ENCODE measurements at regions not wholly inside any gene's neighbourhood (a gene's known extent, or its start where the extent isn't known, plus 50 kb on each side); places are given as distances from the start of the nearest gene placed in this dataset.
"Not testable (repeated sequence)": the region's sequence is repeated elsewhere in the genome, so short reads cannot be mapped to it uniquely, and the experiment has no call there.

- ChIA-PET POLR2A (no interaction called here), CTCF (no interaction called here)
- no peak overlapping the region for H3K4me3 ChIP-seq (ENCODE audit: low read depth in 2 of 2, low read length in 2 of 2)
- ATAC-seq (no peak), DNase-seq (ENCODE audit: low read depth, low spot score) (no peak)
- intact Hi-C loops (cut with micrococcal nuclease; ENCODE audit: unreplicated experiment), result no loop called here
- no peaks in the 10 kb centered on the region for H3K27me3 ChIP-seq (ENCODE audit: control insufficient read depth, insufficient read depth, low read length)
- in situ Hi-C loops (cut with HindIII; ENCODE audit: low pct_unique_long_range_greater_than_20kb, low sequenced_read_pairs), result no loop called here
- no peaks in the 10 kb centered on the region for H3K36me3 ChIP-seq (ENCODE audit: control insufficient read depth, insufficient read depth, low read length)
- no peak overlapping the region for H3K27ac ChIP-seq (ENCODE audit: low read length)
- H3K9me3 ChIP-seq (ENCODE audit: control insufficient read depth, insufficient read depth, low read depth, low read length), result no peaks in the 10 kb centered on the region
- H3K4me1 ChIP-seq (ENCODE audit: control insufficient read depth, insufficient read depth, low read length), result no peaks in the 10 kb centered on the region
- TF ChIP-seq CTCF (IDR thresholded peaks at IDR 0.05) (no peak), POLR2AphosphoS5 (IDR thresholded peaks at IDR 0.05; ENCODE audit: low read depth, low read length) (no peak), SIN3A (IDR thresholded peaks at IDR 0.05; ENCODE audit: borderline replicate concordance, insufficient read depth, low read depth, low read length) (no peak), REST (IDR thresholded peaks at IDR 0.05; ENCODE audit: insufficient read depth in 1 of 2, low read depth in 2 of 2, low read length in 1 of 2) (no peak), TCF7L2 (IDR thresholded peaks at IDR 0.05; ENCODE audit: low read depth, low read length) (no peak)
- BruUV-seq (replicated peaks), result no TSS peak
Observed at GRCh38 chr1:88341447-88341846, 342.6 kb upstream of the PKN2 start.

GRCh38 chr1:88342081-88342480 is 342.0 kb upstream of the PKN2 start:
- DNase-seq (ENCODE audit: low read depth, low spot score); ATAC-seq; H3K27me3 ChIP-seq (ENCODE audit: control insufficient read depth, insufficient read depth, low read length); H3K36me3 ChIP-seq (ENCODE audit: control insufficient read depth, insufficient read depth, low read length); BruUV-seq (replicated peaks); in situ Hi-C loops (cut with HindIII; ENCODE audit: low pct_unique_long_range_greater_than_20kb, low sequenced_read_pairs); POLR2A ChIA-PET; H3K27ac ChIP-seq (ENCODE audit: low read length); H3K9me3 ChIP-seq (ENCODE audit: control insufficient read depth, insufficient read depth, low read depth, low read length); CTCF ChIA-PET; intact Hi-C loops (cut with micrococcal nuclease; ENCODE audit: unreplicated experiment); H3K4me3 ChIP-seq (ENCODE audit: low read depth in 2 of 2, low read length in 2 of 2); H3K4me1 ChIP-seq (ENCODE audit: control insufficient read depth, insufficient read depth, low read length): not testable (repeated sequence)

GRCh38 chr1:88350648-88351047 is 333.4 kb upstream of the PKN2 start:
- in situ Hi-C loops (cut with HindIII; ENCODE audit: low pct_unique_long_range_greater_than_20kb, low sequenced_read_pairs), result no loop called here
- BruUV-seq (replicated peaks), result no TSS peak

More at GRCh38 chr1:88350648-88351047, 333.4 kb upstream of the PKN2 start:
- no peak overlapping the region for H3K4me3 ChIP-seq (ENCODE audit: low read depth in 2 of 2, low read length in 2 of 2)
- POLR2A ChIA-PET, result no interaction called here
- H3K27ac ChIP-seq (ENCODE audit: low read length), result no peak overlapping the region
- CTCF ChIA-PET, result interaction anchor here (0.7 kb wide), 1 partner anchor 443 kb away, joined by 3 read pairs; no protein-coding TSS in a partner anchor
- H3K36me3 ChIP-seq (ENCODE audit: control insufficient read depth, insufficient read depth, low read length), result no peaks in the 10 kb centered on the region
- DNase-seq (ENCODE audit: low read depth, low spot score) (no peak), ATAC-seq (no peak)
- H3K27me3 ChIP-seq (ENCODE audit: control insufficient read depth, insufficient read depth, low read length), result no peaks in the 10 kb centered on the region
- H3K9me3 ChIP-seq (ENCODE audit: control insufficient read depth, insufficient read depth, low read depth, low read length), result no peaks in the 10 kb centered on the region
- TF ChIP-seq POLR2AphosphoS5 (IDR thresholded peaks at IDR 0.05; ENCODE audit: low read depth, low read length), result no peak
- no peak for TF ChIP-seq REST (IDR thresholded peaks at IDR 0.05; ENCODE audit: insufficient read depth in 1 of 2, low read depth in 2 of 2, low read length in 1 of 2)
- TF ChIP-seq TCF7L2 (IDR thresholded peaks at IDR 0.05; ENCODE audit: low read depth, low read length), result no peak
- no peak for TF ChIP-seq SIN3A (IDR thresholded peaks at IDR 0.05; ENCODE audit: borderline replicate concordance, insufficient read depth, low read depth, low read length)
- TF ChIP-seq CTCF (IDR thresholded peaks at IDR 0.05), result no peak
- intact Hi-C loops (cut with micrococcal nuclease; ENCODE audit: unreplicated experiment), result no loop called here
- H3K4me1 ChIP-seq (ENCODE audit: control insufficient read depth, insufficient read depth, low read length), result no peaks in the 10 kb centered on the region

Measured in Panc1 (cell line).